OCI-M1 (cell line): ENCODE measurements at regions not wholly inside any gene's neighbourhood (a gene's known extent, or its start where the extent isn't known, plus 50 kb on each side); places are given as distances from the start of the nearest gene placed in this dataset.

Experiments
- DNase-seq: peaks from one replicate; lab custom pipeline; 2025; lab: John Stamatoyannopoulos, UW

DNA sequence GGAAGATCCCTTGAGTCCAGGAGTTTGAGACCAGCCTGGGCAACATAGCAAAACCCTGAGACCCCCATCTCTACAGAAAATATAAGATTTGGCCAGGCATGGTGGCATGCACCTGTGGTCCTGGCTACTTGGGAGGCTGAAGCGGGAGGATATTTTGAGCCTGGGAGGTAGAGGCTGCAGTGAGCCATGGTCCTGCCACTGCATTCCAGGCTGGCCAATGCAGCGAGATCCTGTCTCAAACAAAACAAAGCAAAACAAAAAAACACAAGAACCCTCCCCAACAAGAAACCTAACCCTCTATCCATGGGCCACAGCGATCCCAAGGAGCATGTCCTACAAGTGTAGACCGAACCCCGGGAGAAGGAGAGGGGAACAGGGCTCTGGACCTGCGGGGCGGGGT lies 133.3 kb downstream of the MGAT5B start:
- no peak for DNase-seq

DNA sequence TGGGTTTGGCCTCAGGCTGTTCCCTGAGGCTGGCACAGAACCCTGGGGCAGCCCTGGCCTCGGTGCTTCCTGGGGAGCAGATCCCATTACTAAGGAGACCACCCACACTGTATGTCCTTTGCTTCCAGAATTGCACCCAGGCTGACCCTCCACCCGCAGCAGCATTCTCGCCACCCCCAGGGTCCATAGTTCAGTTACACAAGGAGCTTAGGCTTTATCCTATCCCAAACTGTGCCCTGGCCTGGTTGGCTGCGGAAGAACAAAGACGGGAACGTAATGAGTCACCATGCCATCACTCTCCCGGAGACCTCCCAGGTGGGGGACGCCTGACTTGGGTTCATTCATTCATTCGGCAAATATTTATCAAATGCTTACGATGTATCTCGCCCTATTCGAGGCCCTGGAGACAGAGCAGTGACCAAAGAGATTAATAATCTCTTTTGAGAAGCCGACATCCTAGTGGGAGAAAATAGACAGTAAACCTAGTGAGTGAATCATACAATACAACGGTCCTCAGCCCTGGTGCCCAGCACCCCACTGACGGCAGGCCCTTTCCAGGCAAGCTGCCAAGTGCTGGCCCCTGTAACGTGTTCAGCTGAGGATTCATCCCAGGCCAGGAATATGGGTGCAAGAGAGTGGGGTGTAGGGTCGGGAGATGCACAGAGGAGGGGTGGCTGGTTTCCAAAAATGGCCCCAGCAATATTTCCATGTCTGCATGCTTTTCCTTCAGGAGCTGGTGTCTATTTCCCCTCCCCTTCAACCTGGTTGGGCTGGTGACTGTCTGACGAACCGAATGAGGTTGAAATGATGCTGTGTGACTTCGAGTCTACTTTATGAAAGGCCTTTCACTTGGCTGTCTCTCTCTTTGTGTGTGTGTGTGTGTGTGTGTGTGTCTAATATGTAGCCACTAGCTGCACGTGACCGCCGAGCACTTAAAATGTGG lies 134.2 kb downstream of the MGAT5B start:
- no peak for DNase-seq

DNA sequence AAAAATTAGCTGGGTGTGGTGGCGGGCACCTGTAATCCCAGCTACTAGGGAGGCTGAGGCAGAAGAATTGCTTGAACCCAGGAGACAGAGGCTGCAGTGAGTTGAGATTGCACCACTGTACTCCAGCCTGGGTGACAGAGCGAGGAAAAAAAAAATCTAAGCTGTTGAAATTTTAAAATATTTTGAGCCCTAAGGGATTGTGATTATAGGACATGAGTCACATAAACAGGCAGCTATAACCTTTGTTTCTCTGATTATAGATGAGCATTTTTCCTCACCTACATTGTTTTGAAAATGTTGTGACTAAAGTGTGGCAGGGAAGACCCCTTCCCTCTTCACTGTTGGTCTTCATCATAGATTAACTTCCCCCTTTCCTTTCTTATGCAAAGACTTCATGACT lies 135.5 kb downstream of the MGAT5B start:
- DNase-seq = no peak

DNA sequence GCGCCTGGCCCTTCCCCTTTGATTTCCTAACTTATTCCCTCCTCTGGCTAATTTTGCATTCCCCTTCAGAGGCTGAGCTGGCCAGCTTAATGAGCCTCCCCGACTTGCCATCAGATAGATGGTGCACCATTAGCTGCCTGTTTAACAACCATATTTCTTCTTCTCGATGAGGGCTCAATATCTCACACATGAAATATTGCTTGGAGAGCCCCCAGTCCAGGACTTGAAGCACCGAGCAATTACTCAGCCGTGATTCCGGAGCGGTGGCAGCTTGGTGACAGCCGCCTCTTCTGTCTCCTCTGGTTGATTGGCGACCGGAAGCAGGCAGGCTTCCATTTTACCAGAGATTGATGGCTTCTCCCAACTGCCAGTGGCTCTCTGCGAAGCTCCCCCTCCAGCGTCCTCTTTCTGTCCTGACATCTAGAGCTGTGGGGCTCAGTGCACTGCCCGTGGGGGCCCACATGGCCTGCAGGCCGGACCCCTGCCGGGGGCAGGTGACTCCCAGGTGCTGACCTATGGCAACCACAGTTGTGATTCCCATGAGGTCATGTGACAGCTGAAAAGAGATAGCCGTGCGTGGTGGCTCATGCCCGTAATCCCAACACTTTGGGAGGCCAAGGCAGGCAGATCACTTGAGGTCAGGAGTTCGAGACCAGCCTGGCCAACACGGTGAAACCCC lies 133.7 kb upstream of the SEC14L1 start:
- DNase-seq = no peak

DNA sequence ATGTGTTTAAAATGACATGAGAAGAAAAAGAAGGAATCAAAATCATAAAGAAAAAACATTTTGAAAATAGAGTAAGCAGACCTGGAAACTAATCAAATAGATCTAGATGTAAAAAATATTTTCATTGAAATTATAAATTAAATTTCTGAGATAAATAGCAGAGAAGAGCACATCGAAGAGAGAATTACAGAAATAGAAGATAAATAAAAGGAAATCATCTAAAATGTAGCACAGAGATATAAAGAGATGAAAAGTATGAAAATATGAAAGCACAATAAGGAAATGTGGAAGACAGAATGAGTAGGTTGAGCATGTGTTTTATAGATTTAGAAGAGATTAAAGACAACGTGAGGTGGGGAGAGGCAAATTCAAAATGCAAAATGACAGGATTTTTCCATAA lies 130.9 kb upstream of the SEC14L1 start:
- no peak for DNase-seq

DNA sequence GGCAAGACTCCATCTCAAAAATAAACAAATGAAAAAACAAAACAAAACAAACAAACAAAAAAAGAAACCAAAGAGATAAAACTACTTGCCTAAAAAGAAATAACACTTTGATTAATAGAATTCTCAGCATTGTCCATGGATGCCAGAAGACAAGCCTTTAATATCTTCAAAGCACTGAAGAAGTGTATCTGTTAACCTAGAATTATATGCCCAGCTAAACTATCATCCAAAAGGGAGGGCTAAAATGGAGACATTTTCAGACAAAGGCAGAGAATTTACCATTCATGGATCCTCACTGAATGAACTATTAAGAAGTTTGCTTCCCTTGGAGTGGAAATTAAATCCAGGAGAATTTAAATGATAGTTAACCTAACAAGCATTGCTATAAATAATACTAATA lies 130.1 kb upstream of the SEC14L1 start:
- no peak for DNase-seq

DNA sequence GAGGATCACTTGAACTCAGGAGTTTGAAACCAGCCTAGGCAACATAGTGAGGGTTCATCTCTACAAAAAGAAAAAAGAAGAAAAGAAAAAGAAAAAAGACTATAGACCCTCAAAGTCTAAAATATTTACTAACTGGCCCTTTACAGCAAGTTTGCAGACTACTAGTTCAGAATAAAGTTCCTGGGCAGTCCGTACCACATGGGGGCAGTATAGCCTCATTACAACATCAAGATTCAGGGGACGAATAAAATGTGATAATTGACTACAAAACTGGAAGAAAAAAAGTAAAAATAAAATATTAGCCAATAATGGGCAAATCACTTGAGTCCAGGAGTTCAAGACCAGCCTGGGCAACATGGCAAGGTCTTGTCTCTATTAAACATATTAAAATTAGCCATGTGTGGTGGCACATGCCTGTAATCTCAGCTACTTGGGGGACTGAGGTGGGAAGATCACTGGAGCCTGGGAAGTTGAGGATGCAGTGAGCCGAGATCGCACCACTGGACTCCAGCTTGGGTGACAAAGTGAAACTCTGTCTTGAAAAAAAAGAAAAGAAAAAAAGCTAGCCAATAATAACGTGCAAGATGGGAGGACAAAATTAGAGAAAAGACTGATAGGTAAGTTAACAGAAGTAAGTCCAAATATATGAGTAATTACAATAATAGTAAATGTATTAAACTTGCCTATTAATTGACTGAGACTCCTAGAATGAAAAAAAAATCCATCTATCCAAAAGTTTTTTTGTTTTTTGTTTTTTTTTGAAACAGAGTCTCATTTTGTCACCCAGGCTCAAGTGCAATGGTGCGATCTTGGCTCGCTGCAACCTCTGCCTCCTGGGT lies 129.4 kb upstream of the SEC14L1 start:
- DNase-seq = peak; percentile 78

DNA sequence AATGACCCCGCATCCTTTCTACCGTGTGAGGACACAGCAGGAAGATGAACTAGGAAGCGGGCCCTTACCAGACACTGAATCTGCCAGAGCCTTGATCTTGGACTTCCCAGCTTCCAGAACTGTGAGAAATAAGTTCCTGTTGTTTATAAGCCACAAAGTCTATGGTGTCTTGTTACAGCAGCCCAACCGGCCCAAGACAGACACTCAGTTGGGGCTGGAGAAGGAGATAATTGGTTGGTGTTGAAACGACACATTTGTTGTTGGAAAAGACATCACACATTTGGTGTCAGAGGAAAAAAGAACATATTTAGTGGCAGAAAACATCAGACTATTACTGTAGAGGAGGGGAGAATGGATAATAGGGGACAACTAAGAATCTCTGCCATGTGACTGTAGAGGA lies 122.3 kb upstream of the SEC14L1 start:
- DNase-seq = no peak

DNA sequence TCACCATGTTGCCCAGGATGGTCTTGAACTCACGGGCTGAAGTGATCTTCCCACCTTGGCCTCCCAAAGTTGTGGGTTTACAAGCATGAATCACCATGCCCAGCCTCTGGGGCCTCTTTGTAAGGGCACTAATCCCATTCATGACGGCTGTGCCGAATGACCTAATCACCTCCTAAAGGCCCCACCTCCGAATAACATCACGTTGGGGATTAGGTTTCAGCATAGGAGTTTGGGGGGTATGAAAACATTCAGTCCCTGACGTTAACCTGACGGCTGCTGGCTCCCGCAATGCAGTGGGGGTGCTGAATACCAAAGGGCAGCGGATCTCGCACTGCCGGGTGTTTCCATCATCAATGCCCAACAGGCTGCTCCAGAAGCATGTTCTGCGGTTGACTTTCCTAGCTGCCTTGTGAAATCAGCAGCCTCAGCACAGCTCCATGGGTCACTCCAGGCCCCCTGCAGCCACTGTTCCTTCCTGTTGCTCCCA lies 120.8 kb upstream of the SEC14L1 start:
- DNase-seq = no peak

DNA sequence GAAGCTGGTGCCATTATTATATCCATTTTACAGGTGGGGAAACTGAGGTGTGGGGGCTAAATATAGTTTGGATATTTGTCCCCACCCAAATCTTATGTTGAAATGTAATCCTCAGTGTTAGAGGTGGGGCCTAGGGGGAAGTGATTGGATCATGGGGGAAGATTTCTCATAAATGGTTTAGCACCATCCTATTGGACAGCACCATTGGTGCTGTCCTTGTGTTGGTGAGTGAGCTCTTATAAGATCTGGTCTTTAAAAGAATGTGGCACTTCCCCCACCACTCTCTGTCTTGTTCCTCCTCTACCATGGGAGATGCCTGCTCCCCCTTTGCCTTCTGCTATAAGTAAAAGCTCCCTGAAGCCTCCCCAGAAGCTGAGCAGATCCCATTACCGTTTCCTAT lies 119.8 kb upstream of the SEC14L1 start:
- no peak for DNase-seq

DNA sequence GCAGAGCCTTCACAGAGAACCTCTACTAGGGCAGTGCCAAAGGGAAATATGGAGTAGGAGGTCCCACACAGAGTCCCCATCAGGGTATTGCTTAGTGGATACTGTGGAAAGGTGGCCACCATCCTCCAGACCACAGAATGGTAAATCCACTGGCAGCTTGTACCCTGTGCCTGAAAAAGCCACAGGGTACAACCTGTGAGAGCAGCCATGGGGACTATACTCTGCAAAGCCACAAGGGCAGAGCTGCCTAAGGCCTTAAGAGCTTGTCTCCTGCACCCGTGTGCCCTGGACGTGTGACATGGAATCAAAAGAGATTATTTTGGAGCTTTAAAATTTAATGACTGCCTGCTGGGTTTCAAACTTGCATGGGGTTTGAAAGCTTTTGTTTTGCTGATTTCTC lies 118.0 kb upstream of the SEC14L1 start:
- no peak for DNase-seq

DNA sequence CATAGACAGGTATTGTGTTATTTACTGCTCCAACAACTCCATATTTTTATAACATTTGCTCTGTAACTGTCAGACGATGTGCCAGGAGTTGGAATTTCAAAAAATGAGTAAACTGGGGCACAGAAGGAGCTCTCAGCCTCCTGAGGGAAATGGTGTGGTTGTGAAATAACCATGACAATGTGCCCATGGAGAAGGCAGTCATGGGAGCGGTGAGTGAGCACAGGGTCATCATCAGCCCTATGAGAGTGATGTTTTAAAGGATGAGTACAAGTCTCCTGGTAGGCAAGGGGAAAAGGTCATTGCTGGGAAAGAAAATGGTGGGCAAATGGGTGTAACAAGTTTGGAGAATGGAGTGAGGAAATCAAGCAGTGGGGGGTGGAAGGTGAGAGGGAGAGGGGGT lies 115.0 kb upstream of the SEC14L1 start:
- DNase-seq = no peak

DNA sequence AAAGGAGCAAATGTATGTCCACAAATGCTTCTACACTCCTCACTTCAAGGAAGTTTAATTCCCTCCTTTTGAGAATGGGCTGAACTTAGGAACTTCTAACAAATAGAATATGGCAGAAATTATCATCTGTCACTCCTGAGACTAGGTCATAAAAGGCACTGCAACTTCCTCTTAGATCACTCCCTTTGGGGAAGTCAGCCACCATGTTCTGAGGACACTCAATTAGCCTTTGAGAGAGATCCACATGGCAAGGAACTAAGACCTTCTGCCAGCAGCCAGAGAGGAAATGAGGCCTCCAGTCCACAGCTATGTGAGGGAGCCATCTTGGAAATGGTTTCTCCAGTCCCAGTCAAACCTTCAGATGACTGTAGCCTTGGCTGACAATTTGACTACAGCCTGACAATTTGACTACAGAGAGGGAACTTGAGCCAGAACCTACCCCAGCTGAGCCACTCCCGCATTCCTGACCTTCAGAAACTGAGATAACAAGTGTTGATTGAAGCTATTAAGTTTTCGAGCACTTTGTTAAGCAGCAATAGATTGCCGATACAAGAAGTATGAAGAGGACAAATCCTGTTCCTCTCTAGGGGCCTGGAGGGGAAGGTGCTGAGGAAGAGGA lies 113.4 kb upstream of the SEC14L1 start:
- peak; percentile 13 for DNase-seq

DNA sequence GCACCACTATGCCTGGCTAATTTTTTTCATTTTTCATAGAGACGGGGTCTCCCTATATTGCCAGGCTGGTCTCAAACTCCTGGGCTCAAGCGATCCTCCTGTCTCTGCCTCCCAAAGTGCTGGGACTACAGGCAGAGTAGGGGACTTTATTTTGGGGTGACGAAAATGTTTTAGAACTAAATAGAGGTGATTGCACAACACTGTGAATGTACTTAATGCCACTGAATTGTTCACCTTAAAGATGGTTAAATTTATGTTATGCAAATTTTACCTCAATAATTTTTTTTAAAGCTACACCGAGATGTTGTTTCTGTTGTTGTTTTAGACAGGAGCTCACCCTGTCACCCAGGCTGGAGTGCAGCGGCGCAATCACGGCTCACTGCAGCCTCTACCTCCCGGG lies 111.9 kb upstream of the SEC14L1 start:
- no peak for DNase-seq

DNA sequence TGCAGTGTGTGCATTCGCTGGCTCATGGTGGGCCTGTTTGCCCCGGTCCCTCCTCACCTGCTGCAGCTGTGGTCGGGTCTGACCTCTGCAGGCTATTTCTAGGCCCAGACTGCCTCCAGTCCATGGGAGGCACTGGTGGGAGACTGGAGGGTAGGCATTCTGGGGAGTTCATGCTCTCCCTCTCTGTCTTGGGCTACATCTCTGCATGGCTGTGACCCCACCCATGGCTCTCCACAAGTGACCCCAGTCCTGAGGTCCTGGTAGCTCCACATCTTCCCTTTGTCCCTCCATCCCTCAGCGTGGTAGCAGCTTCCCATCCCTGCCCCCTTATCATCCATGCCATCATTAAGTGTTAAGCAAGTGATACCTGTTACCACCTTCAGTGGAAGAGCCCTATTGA lies 107.8 kb upstream of the SEC14L1 start:
- DNase-seq = no peak

DNA sequence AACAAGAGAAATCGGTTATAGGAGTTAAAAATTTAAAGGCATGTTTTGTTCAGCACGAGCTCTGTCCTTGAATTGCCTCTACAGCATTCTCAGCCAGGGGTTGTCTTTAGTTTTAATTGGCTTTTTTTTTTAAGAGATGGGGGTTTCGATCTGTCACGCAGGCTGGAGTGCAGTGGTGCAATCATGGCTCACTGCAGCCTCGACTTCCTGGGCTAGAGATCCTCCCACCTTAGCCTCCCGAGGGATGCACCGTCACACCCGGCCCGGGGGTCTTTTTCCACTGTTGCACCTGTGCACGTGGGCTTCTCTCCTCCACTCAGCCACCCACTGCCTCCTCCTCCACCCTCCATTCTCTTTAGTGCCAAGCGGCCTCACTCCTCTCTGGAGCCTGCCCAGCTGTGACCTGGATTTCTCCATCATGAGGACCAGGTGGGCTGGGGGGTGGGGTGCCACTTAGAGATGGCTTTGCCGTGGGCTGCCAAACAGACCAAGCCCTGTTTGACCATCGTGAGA lies 106.8 kb upstream of the SEC14L1 start:
- DNase-seq = no peak

DNA sequence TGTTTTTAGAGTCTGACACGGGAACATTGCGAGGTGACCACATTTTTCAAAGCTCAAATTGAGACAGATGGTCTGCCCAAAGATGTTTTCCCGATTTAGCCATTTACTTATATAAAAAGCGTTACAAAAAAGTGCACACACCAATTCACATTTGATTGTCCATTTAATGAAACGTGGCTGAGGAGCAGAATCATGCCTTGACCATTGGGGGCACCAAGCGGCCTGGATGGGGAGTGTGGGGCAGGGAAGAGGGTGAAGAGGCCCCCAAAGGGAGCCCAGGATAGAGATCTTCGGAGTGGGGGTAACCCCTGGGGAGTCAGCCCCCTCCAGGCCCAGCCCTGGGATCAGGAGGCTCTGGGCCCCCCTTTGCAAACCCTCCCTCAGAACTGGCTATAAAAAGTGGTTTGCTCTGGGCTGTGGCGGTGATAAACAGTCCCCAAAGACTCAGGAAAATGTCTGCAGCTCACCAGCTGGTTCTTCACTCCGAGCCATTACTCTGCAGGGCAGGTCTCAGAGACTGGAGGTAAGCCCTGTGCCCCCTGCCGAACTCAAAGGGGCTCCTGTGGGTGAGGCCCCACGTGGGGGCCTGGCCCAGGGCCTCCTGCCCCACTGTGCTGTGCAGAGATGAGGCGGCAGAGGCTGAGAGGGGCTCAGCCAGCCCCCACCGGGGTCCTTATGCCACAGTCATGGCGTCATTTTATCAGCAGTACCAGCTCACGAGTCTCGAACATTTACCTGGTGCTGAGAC lies 105.9 kb upstream of the SEC14L1 start:
- DNase-seq = no peak

DNA sequence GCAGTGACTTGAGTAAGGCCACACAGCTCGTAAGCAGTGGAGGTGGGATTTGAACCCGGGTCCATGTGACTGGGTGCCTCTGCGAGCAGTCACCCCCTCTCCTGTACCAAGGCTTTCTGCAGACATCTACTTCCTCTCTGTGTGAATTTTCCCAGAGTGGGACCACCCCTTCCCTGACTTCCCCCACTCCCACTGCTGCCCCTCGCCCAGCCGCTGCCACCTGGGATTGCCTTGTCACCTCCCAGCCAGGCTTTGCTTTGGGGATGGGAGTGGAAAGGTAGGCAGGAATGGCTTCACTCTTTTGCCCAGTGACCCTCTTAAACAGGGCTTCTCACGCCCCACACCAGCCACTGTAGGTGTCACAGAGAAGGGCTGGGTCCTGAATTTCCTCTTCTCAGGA lies 105.2 kb upstream of the SEC14L1 start:
- no peak for DNase-seq

DNA sequence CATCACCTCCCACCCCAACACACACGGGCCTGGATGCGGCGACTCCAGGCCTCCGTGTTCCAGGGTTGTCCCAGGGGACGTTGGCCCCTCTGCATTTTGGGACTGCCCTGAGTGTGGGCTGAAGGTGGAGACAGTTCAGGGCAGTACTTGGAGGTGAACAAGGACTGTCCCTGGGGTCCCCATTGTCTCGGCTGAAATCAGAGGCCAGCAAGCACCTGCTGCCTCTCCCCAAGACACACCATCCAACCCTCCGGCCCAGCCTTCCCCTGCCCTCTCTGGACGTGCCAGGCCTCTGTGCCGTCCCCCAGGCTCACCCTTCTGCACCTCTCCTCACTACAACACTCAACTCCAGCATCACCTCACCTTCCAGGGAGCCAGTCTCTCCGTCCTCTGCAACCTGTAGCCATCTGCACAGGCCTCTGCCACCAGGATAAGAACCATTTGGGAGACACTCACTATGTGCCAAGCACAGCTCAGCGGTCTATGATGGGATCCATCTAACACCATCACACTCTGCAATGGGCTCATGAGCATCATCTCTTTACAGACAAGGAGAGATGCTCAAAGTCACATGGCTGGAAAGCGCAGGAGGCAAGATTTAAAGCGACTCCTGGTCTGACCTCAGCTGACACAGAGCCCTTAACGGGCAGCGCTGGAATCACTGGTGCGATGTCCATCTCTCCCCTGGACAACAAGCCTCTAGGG lies 104.5 kb upstream of the SEC14L1 start:
- DNase-seq = no peak

DNA sequence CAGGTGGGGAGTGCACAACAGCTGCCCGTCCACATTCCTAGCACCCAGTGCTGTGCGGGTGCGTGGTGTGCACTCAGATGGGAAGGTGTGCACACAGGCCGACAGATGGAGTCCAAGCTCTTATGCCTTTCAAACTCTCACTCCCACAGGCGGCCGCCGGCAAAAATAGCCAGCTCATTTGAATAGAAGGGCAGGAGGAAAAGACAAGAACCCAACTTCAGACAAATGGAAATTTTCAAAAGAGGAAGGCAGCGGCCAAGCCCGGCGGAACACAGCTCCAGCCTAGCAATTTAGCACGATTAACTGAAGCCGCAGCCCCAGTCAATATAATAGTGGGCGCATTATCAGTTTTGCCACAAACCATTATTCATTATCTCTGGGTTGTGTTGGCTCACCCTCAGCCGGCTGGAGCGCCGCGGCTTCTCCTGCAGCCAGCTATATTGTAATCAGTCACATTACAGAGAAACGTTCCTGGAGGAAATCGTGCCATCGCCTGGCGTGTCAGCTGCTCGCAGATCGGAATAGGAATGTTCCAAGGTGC lies 103.9 kb upstream of the SEC14L1 start:
- DNase-seq = peak; percentile 97
